IPS DF 6.9 (cell line): ENCODE measurements at regions not wholly inside any gene's neighbourhood (a gene's known extent, or its start where the extent isn't known, plus 50 kb on each side); places are given as distances from the start of the nearest gene placed in this dataset.

ENCODE experiments used
- DNase-seq: peaks from one replicate; pipeline ENCODE4 v3.0.0-alpha.2; 2013; ENCODE audit warnings: low read depth, low spot score
- H3K27ac ChIP-seq: one replicate; pipeline ENCODE4 v1.5.1; 2013; ENCODE audit warnings: low read length, control low read depth
- H3K27me3 ChIP-seq: 2 replicates; pipeline ENCODE4 v1.6.1; 2013; ENCODE audit warnings: mild to moderate bottlenecking, low read length; ENCODE audit not compliant: control insufficient read depth, insufficient read depth
- H3K36me3 ChIP-seq: 2 replicates; pipeline ENCODE4 v1.6.1; 2013; ENCODE audit warnings: low read length; ENCODE audit not compliant: control insufficient read depth, insufficient read depth
- H3K4me1 ChIP-seq: 2 replicates; pipeline ENCODE4 v1.6.1; 2013; ENCODE audit warnings: low read length; ENCODE audit not compliant: control insufficient read depth, insufficient read depth
- H3K4me3 ChIP-seq: 2 replicates; pipeline ENCODE4 v1.5.1; 2013; ENCODE audit warnings: mild to moderate bottlenecking, low read length
- H3K9me3 ChIP-seq: 2 replicates; pipeline ENCODE4 v1.6.1; 2013; ENCODE audit warnings: low read length, inconsistent platforms; ENCODE audit not compliant: control insufficient read depth, insufficient read depth
- WGBS: extraction: QIAGEN DNeasy Blood & Tissue Kit; methylation state at CpG from one replicate; pipeline ENCODE4 v1.1.7; 2013; ENCODE audit warnings: mixed read lengths, missing lambda C conversion rate; ENCODE audit not compliant: insufficient read length, insufficient coverage; 5-methylcytosine and 5-hydroxymethylcytosine counted together

- Histone ChIP-seq H3K4me3 (no peak overlapping the region), H3K4me1 (no peaks in the 10 kb centered on the region; the same call in 1 of the 2 replicates), H3K27ac (no peak overlapping the region), H3K27me3 (no peaks in the 10 kb centered on the region), H3K9me3 (no peaks in the 10 kb centered on the region), H3K36me3 (no peaks in the 10 kb centered on the region)
- no CpG with 5 or more reads among the region's 5 CpGs for WGBS
- no peak for DNase-seq
Observed at GRCh38 chr2:226483143-226483542, 316.5 kb downstream of the IRS1 start.

GRCh38 chr2:226478109-226478809 lies 321.4 kb downstream of the IRS1 start:
- no CpG with 5 or more reads among the region's 8 CpGs for WGBS
- H3K27me3 ChIP-seq, result no peaks in the 10 kb centered on the region
- no peak overlapping the region for H3K27ac ChIP-seq

DNA sequence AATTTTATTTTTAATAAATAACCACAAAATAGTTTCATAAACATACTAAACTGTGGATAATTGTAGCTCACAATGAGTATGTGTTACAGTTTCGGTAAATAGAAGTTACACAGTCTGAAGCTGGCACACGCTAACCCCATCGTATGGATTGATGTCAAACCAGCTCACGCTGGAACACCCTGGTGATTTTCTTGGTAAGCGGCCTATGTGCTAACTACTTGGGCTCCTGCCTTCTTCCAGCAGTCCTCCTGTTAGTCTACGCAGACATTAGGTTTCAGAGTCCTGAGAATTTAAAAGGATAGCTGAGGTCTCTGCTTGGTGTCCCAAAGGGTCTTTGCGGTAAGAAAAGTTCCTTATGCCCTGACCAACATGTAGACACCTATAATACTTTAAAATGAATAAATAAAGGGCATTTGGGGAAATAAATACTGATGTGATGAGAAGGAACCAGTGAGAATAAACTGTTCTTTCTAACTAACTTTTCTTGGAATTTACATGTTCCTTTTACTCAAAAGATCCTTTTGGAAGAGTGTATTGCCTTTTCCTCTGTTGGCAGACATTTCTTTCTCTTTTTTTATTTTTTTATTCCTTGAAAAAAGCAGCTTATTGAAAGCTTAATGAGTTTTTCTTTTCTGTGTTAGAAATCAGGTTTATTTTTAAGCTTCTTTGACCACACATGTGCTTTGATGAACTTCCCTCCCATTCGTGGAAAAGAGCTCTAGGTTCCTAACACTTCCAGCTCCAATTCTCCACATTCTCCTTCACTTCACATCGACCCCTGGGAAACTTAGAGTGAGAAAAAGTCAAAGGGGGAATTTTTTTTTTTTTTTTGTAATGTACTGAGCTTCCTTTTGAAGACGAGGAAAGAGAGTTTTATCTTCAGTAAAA lies 322.2 kb downstream of the IRS1 start:
- no peak overlapping the region for H3K4me3 ChIP-seq
- no peaks in the 10 kb centered on the region; the same call in 1 of the 2 replicates for H3K4me1 ChIP-seq
- WGBS, result no CpG with 5 or more reads among the region's 10 CpGs
- no peak overlapping the region for H3K27ac ChIP-seq
- H3K27me3 ChIP-seq, result no peaks in the 10 kb centered on the region
- H3K36me3 ChIP-seq, result no peaks in the 10 kb centered on the region
- no peak for DNase-seq
- H3K9me3 ChIP-seq, result no peaks in the 10 kb centered on the region

More at GRCh38 chr2:226478109-226478809, 321.4 kb downstream of the IRS1 start:
- no peaks in the 10 kb centered on the region for H3K36me3 ChIP-seq
- no peaks in the 10 kb centered on the region for H3K9me3 ChIP-seq
- H3K4me3 ChIP-seq, result no peak overlapping the region
- no peaks in the 10 kb centered on the region; the same call in 1 of the 2 replicates for H3K4me1 ChIP-seq
- no peak for DNase-seq

DNA sequence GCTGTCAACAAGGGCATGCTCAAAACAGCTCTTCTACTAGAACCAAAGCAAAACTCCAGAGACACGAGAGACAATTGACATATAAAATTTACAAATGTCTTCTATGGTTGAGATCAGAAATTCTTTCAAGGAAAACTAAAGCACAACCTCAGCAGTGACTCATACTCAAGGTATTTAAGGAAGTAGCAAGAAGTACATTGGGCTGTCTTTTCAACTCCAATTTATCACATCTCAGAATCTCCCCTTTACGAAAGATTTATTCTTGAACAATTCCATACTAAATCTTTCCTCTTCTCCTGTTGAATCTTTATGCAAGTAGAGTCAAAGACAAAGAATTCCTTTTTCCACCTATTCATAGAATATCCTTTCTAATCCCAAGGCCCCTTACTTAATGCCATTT lies 324.0 kb downstream of the IRS1 start:
- Histone ChIP-seq H3K27me3 (no peaks in the 10 kb centered on the region), H3K4me1 (no peaks in the 10 kb centered on the region), H3K36me3 (no peaks in the 10 kb centered on the region), H3K4me3 (no peak overlapping the region), H3K9me3 (no peaks in the 10 kb centered on the region), H3K27ac (no peak overlapping the region)
- DNase-seq, result no peak
- WGBS, result 100% methylated on average over 1 of the region's 2 CpGs

GRCh38 chr2:226474131-226474530 lies 325.5 kb downstream of the IRS1 start:
- Histone ChIP-seq H3K4me1 (no peaks in the 10 kb centered on the region), H3K4me3 (no peak overlapping the region), H3K27ac (no peak overlapping the region), H3K36me3 (no peaks in the 10 kb centered on the region), H3K9me3 (no peaks in the 10 kb centered on the region), H3K27me3 (no peaks in the 10 kb centered on the region)
- no peak for DNase-seq

DNA sequence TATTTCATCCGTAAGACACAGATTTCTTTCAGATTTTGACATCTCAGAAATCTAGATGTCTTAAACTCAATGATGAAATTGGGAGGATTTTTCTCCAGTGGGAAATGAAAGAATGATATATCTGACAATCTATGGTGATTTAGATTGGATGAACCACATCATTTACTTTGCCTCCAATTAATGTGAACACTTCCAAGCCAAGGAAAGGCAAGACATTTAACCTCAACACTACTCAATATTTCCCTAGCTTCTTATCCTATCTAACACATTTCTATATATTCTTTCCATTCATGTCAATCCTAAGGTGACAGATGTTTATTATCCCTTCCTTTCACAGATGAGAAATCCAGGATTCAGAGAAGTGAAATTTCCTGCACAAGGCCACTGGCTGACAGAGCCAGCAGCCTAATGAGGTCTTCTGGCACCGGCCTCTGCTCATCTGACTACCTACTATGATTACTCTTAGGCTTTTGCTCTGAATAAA lies 327.6 kb downstream of the IRS1 start:
- Histone ChIP-seq H3K4me3 (no peak overlapping the region), H3K36me3 (no peaks in the 10 kb centered on the region), H3K27me3 (no peaks in the 10 kb centered on the region), H3K27ac (no peak overlapping the region), H3K9me3 (no peaks in the 10 kb centered on the region), H3K4me1 (no peaks in the 10 kb centered on the region)
- no peak for DNase-seq
- whole genome bisulfite sequencing, result no CpG with 5 or more reads among the region's 2 CpGs

GRCh38 chr2:226467633-226468032 lies 332.0 kb downstream of the IRS1 start:
- WGBS, result no CpG with 5 or more reads among the region's 2 CpGs

DNA sequence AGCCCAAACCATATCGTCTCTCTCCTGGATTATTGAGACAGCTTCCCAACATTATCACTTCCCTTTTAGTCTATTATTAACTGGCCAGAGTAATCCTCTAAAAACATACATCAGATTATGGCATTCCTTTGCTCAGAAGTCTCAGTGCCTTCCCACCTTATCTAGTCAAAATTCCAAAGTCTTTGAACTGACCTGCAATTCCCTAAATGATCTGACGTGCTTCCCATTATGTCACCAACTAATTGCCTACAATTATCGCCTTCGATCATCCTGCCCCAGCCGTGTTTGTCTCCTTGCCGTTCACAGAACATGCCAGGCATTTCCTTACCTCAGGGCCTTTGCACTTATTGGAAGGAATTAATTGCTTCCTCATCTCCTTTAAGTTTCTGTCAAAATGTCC lies 332.4 kb downstream of the IRS1 start:
- Histone ChIP-seq H3K27ac (no peak overlapping the region), H3K27me3 (no peaks in the 10 kb centered on the region), H3K4me1 (no peaks in the 10 kb centered on the region), H3K9me3 (no peaks in the 10 kb centered on the region), H3K4me3 (no peak overlapping the region), H3K36me3 (no peaks in the 10 kb centered on the region)
- WGBS, result no CpG with 5 or more reads among the region's 6 CpGs
- DNase-seq, result no peak

More at GRCh38 chr2:226467633-226468032, 332.0 kb downstream of the IRS1 start:
- Histone ChIP-seq H3K4me3 (no peak overlapping the region), H3K9me3 (no peaks in the 10 kb centered on the region), H3K27ac (no peak overlapping the region), H3K4me1 (no peaks in the 10 kb centered on the region), H3K27me3 (no peaks in the 10 kb centered on the region), H3K36me3 (no peaks in the 10 kb centered on the region)
- DNase-seq, result no peak

GRCh38 chr2:226466589-226466988 lies 333.0 kb downstream of the IRS1 start:
- Histone ChIP-seq H3K4me3 (no peak overlapping the region), H3K36me3 (no peaks in the 10 kb centered on the region), H3K27ac (no peak overlapping the region), H3K27me3 (no peaks in the 10 kb centered on the region), H3K4me1 (no peaks in the 10 kb centered on the region), H3K9me3 (no peaks in the 10 kb centered on the region)
- DNase-seq, result no peak
- WGBS, result no CpG with 5 or more reads among the region's 2 CpGs

GRCh38 chr2:226466124-226466523 lies 333.5 kb downstream of the IRS1 start:
- WGBS, result no CpG with 5 or more reads among the region's 1 CpG
- H3K27ac ChIP-seq, result no peak overlapping the region
- H3K9me3 ChIP-seq, result no peaks in the 10 kb centered on the region
- no peaks in the 10 kb centered on the region for H3K4me1 ChIP-seq
- H3K4me3 ChIP-seq, result no peak overlapping the region
- H3K36me3 ChIP-seq, result no peaks in the 10 kb centered on the region
- no peaks in the 10 kb centered on the region for H3K27me3 ChIP-seq
- DNase-seq, result no peak
